GM12872 (cell line): ENCODE measurements at regions not wholly inside any gene's neighbourhood (a gene's known extent, or its start where the extent isn't known, plus 50 kb on each side); places are given as distances from the start of the nearest gene placed in this dataset.

ENCODE experiments used
- TF ChIP-seq, protein P1 (sequence below): IDR thresholded peaks from 3 replicates; pipeline ENCODE4 v1.5.1; 2011; ENCODE audit warnings: low read depth, mild to moderate bottlenecking, low read length, moderate library complexity; ENCODE audit not compliant: insufficient read depth

GRCh38 chr16:5176505-5176904, 78.9 kb upstream of the EEF2KMT start:
- TF ChIP-seq, protein P1, sequence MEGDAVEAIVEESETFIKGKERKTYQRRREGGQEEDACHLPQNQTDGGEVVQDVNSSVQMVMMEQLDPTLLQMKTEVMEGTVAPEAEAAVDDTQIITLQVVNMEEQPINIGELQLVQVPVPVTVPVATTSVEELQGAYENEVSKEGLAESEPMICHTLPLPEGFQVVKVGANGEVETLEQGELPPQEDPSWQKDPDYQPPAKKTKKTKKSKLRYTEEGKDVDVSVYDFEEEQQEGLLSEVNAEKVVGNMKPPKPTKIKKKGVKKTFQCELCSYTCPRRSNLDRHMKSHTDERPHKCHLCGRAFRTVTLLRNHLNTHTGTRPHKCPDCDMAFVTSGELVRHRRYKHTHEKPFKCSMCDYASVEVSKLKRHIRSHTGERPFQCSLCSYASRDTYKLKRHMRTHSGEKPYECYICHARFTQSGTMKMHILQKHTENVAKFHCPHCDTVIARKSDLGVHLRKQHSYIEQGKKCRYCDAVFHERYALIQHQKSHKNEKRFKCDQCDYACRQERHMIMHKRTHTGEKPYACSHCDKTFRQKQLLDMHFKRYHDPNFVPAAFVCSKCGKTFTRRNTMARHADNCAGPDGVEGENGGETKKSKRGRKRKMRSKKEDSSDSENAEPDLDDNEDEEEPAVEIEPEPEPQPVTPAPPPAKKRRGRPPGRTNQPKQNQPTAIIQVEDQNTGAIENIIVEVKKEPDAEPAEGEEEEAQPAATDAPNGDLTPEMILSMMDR: no peak

DNA sequence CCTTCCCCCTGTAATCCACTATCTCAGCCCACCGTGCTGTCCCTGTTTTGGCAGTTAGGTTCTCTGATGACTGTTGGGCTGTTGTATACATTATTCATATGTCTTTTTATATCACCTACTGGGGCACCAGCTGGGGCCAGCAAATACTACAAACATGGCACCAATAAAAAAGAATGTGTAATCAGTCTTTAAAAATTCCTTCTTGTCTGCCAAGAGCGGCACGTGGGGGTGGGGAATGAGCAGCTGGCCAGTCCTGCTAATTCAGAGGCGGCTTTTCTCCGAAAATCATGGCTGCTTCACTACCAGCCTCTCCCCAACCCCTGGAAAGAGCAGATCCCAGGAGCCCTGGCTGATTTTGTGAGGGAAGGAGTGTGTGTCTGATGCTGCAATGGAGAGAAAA, 77.7 kb upstream of the EEF2KMT start:
- TF ChIP-seq, protein P1: no peak

DNA sequence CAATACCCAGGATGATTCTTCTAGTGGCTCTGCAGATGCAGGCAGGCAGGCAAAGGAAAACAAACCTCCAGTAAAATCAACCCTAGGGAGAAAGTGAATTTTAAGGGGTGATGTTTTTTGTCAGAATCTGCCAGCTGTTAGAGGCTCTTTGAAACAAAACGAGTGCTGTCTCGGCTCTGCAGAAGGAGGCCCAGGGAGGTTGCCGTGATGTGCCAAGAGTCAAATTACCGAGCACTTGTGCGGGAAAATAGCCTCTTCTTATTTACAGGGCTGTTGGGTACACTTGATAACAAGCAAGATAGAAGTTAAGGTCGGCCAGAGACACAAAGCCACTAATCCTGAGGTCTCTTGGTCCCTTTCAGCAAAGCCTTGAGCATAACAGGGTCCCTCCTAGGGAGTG, 68.9 kb upstream of the EEF2KMT start:
- TF ChIP-seq, protein P1: no peak

GRCh38 chr16:5158494-5158893, 60.9 kb upstream of the EEF2KMT start:
- TF ChIP-seq, protein P1: no peak
